Activated CD8-positive, alpha-beta T cell treated with anti-CD3 and anti-CD28 coated beads for 36 hours (primary cell): ENCODE measurements at regions not wholly inside any gene's neighbourhood (a gene's known extent, or its start where the extent isn't known, plus 50 kb on each side); places are given as distances from the start of the nearest gene placed in this dataset.

Experiments used
- ATAC-seq: fragments of 200-7000 bp; cut with Tn5 transposase; one replicate; pipeline ENCODE4 v1.10.0; 2021; ENCODE audit warnings: mild to moderate bottlenecking, moderate library complexity
- CTCF ChIA-PET: fragments of 350-600 bp; sonication (Branson Sonifier 250); formaldehyde crosslinking; loops from one replicate; lab custom pipeline; 2021; ENCODE audit warnings: antibody characterized with exemption; lab: Charles Lee
- POLR2A ChIA-PET: fragments of 350-600 bp; sonication (Branson Sonifier 250); formaldehyde crosslinking; loops from one replicate; lab custom pipeline; 2021; ENCODE audit warnings: antibody characterized with exemption; lab: Charles Lee
- DNase-seq: peaks from one replicate; pipeline ENCODE4 v3.0.0-alpha.2; 2020
- H3K27ac Mint-ChIP-seq: one replicate; pipeline ENCODE4 v1.8.0; 2021; ENCODE audit warnings: mild to moderate bottlenecking, mixed read lengths
- H3K27me3 Mint-ChIP-seq: one replicate; pipeline ENCODE4 v1.8.0; 2021; ENCODE audit warnings: mixed read lengths
- H3K36me3 Mint-ChIP-seq: one replicate; pipeline ENCODE4 v1.8.0; 2021; ENCODE audit warnings: low read depth, mixed read lengths
- H3K4me1 Mint-ChIP-seq: one replicate; pipeline ENCODE4 v1.8.0; 2021; ENCODE audit warnings: low read depth, mixed read lengths
- H3K4me3 Mint-ChIP-seq: one replicate; pipeline ENCODE4 v1.8.0; 2021; ENCODE audit warnings: mild to moderate bottlenecking, moderate library complexity, mixed read lengths
- H3K9me3 Mint-ChIP-seq: one replicate; pipeline ENCODE4 v1.8.0; 2021; ENCODE audit warnings: mixed read lengths
- CTCF ChIP-seq: fragments of 200-600 bp; IDR thresholded peaks from one replicate; pipeline ENCODE4 v1.8.0; 2022; ENCODE audit warnings: antibody characterized with exemption, mild to moderate bottlenecking
- intact Hi-C: fragments of 100-400 bp; cut with micrococcal nuclease; formaldehyde crosslinking; loops from one replicate; pipeline ENCODE4 v1.10.0; 2022

GRCh38 chr5:103910786-103911185 lies 348.2 kb upstream of the NUDT12 start:
- CTCF ChIA-PET = no interaction called here
- H3K9me3 Mint-ChIP-seq = no peaks in the 10 kb centered on the region
- H3K27me3 Mint-ChIP-seq = no peaks in the 10 kb centered on the region
- no peaks in the 10 kb centered on the region for H3K4me1 Mint-ChIP-seq
- POLR2A ChIA-PET = no interaction called here
- H3K27ac Mint-ChIP-seq = no peak overlapping the region
- intact Hi-C loops = no loop called here
- DNase-seq (no peak), ATAC-seq (no peak)
- TF ChIP-seq CTCF = no peak
- no peaks in the 10 kb centered on the region for H3K36me3 Mint-ChIP-seq
- no peak overlapping the region for H3K4me3 Mint-ChIP-seq

- intact Hi-C loops = no loop called here
- H3K9me3 Mint-ChIP-seq = no peaks in the 10 kb centered on the region
- ATAC-seq (no peak), DNase-seq (no peak)
- H3K4me1 Mint-ChIP-seq = no peaks in the 10 kb centered on the region
- no peaks in the 10 kb centered on the region for H3K27me3 Mint-ChIP-seq
- ChIA-PET POLR2A (no interaction called here), CTCF (no interaction called here)
- H3K36me3 Mint-ChIP-seq = no peaks in the 10 kb centered on the region
- no peak overlapping the region for H3K4me3 Mint-ChIP-seq
- no peak for TF ChIP-seq CTCF
- H3K27ac Mint-ChIP-seq = no peak overlapping the region
Observed at GRCh38 chr5:103910011-103910410, 347.4 kb upstream of the NUDT12 start.

- Mint-ChIP-seq H3K4me1 (no peaks in the 10 kb centered on the region), H3K4me3 (no peak overlapping the region), H3K27ac (no peak overlapping the region), H3K9me3 (no peaks in the 10 kb centered on the region), H3K36me3 (no peaks in the 10 kb centered on the region), H3K27me3 (no peaks in the 10 kb centered on the region)
- TF ChIP-seq CTCF = no peak
- POLR2A ChIA-PET = no interaction called here
- ATAC-seq (no peak), DNase-seq (no peak)
- intact Hi-C loops = no loop called here
- CTCF ChIA-PET = no interaction called here
Observed at GRCh38 chr5:103909391-103909790, 346.8 kb upstream of the NUDT12 start.

- no peak for ATAC-seq
- ChIA-PET CTCF (no interaction called here), POLR2A (no interaction called here)
- Mint-ChIP-seq H3K36me3 (no peaks in the 10 kb centered on the region), H3K27me3 (no peaks in the 10 kb centered on the region), H3K4me1 (no peaks in the 10 kb centered on the region), H3K27ac (no peak overlapping the region), H3K9me3 (peaks cover 4% of the 10 kb centered on the region), H3K4me3 (no peak overlapping the region)
- TF ChIP-seq CTCF = no peak
- DNase-seq = no peak
- intact Hi-C loops = no loop called here
Observed at GRCh38 chr5:103908336-103909080, 345.9 kb upstream of the NUDT12 start.

GRCh38 chr5:103907001-103907400 lies 344.4 kb upstream of the NUDT12 start:
- no peaks in the 10 kb centered on the region for H3K36me3 Mint-ChIP-seq
- DNase-seq (no peak), ATAC-seq (no peak)
- intact Hi-C loops = no loop called here
- CTCF ChIA-PET = no interaction called here
- no peaks in the 10 kb centered on the region for H3K4me1 Mint-ChIP-seq
- POLR2A ChIA-PET = no interaction called here
- no peak for TF ChIP-seq CTCF
- no peak overlapping the region for H3K4me3 Mint-ChIP-seq
- H3K9me3 Mint-ChIP-seq = peaks cover 4% of the 10 kb centered on the region
- no peak overlapping the region for H3K27ac Mint-ChIP-seq
- no peaks in the 10 kb centered on the region for H3K27me3 Mint-ChIP-seq
